ENCODE measurements at regions not wholly inside any gene's neighbourhood (a gene's known extent, or its start where the extent isn't known, plus 50 kb on each side); places are given as distances from the start of the nearest gene placed in this dataset.

- H3K4me3 ChIP-seq = no peak overlapping the region
- no peak for TF ChIP-seq POLR2AphosphoS5 (IDR thresholded peaks at IDR 0.05)
- H3K27ac ChIP-seq = no peak overlapping the region
- no peaks in the 10 kb centered on the region for H3K4me1 ChIP-seq
- no peaks in the 10 kb centered on the region for H3K36me3 ChIP-seq
- no peaks in the 10 kb centered on the region for H3K27me3 ChIP-seq
- no peak for DNase-seq
- intact Hi-C loops (cut with DNase I) = no loop called here
- no peaks in the 10 kb centered on the region for H3K9me3 ChIP-seq
- 79 to 89% methylated on average over 6 of the region's 6 CpGs for WGBS, 2 donors
Measured at GRCh38 chr1:199096591-199096990, 457.8 kb downstream of the PTPRC start.

GRCh38 chr1:199098468-199098867 is 459.6 kb downstream of the PTPRC start:
- WGBS, 2 donors = 86 to 89% methylated on average over 5 of the region's 5 CpGs
- H3K9me3 ChIP-seq = no peaks in the 10 kb centered on the region
- no peak overlapping the region for H3K4me3 ChIP-seq
- no peaks in the 10 kb centered on the region for H3K27me3 ChIP-seq
- no peaks in the 10 kb centered on the region for H3K36me3 ChIP-seq
- TF ChIP-seq EP300 (IDR thresholded peaks at IDR 0.05) = no peak
- no peak for TF ChIP-seq CTCF (IDR thresholded peaks at IDR 0.05)
- TF ChIP-seq POLR2A (IDR thresholded peaks at IDR 0.05) = no peak
- no peak for TF ChIP-seq POLR2AphosphoS5 (IDR thresholded peaks at IDR 0.05)
- H3K4me1 ChIP-seq = no peaks in the 10 kb centered on the region
- DNase-seq = no peak
- H3K27ac ChIP-seq = no peak overlapping the region
- intact Hi-C loops (cut with DNase I) = no loop called here

- DNase-seq = no peak
- Histone ChIP-seq H3K27ac (no peak overlapping the region), H3K36me3 (no peaks in the 10 kb centered on the region), H3K4me3 (no peak overlapping the region), H3K4me1 (no peaks in the 10 kb centered on the region), H3K27me3 (no peaks in the 10 kb centered on the region), H3K9me3 (peaks cover 0 to 3% (median 0%) of the 10 kb centered on the region in 4 donors)
- 80 to 95% methylated on average over 5 of the region's 5 CpGs for WGBS, 2 donors
- TF ChIP-seq CTCF (IDR thresholded peaks at IDR 0.05) = no peak
- no peak for TF ChIP-seq POLR2AphosphoS5 (IDR thresholded peaks at IDR 0.05)
- no peak for TF ChIP-seq EP300 (IDR thresholded peaks at IDR 0.05)
- TF ChIP-seq POLR2A (IDR thresholded peaks at IDR 0.05) = no peak
- intact Hi-C loops (cut with DNase I) = no loop called here
Measured at GRCh38 chr1:199101139-199101538, 462.3 kb downstream of the PTPRC start.

- no peak for DNase-seq
- WGBS, 2 donors = 85 to 89% methylated on average over 3 of the region's 3 CpGs
- Histone ChIP-seq H3K9me3 (peaks cover 0 to 3% (median 0%) of the 10 kb centered on the region in 4 donors), H3K4me1 (no peaks in the 10 kb centered on the region), H3K36me3 (no peaks in the 10 kb centered on the region), H3K27me3 (no peaks in the 10 kb centered on the region), H3K4me3 (no peak overlapping the region), H3K27ac (no peak overlapping the region)
- intact Hi-C loops (cut with DNase I) = no loop called here
- TF ChIP-seq CTCF (IDR thresholded peaks at IDR 0.05) (no peak), EP300 (IDR thresholded peaks at IDR 0.05) (no peak), POLR2AphosphoS5 (IDR thresholded peaks at IDR 0.05) (no peak), POLR2A (IDR thresholded peaks at IDR 0.05) (no peak)
Measured at GRCh38 chr1:199101635-199102034, 462.8 kb downstream of the PTPRC start.

- intact Hi-C loops (cut with DNase I) = no loop called here
- DNase-seq = no peak
Measured at GRCh38 chr1:199102239-199102638, 463.4 kb downstream of the PTPRC start.

More at GRCh38 chr1:199102239-199102638, 463.4 kb downstream of the PTPRC start:
- Histone ChIP-seq H3K9me3 (peaks cover 0 to 3% (median 0%) of the 10 kb centered on the region in 4 donors), H3K36me3 (no peaks in the 10 kb centered on the region), H3K4me3 (no peak overlapping the region), H3K27me3 (no peaks in the 10 kb centered on the region), H3K4me1 (no peaks in the 10 kb centered on the region), H3K27ac (no peak overlapping the region)
- TF ChIP-seq POLR2AphosphoS5 (IDR thresholded peaks at IDR 0.05) (no peak), POLR2A (IDR thresholded peaks at IDR 0.05) (no peak), CTCF (IDR thresholded peaks at IDR 0.05) (no peak)
- 78 to 86% methylated on average over 3 of the region's 3 CpGs for WGBS, 2 donors

Data from sigmoid colon (tissue), 6 donors.